ENCODE measurements at regions not wholly inside any gene's neighbourhood (a gene's known extent, or its start where the extent isn't known, plus 50 kb on each side); places are given as distances from the start of the nearest gene placed in this dataset.

GRCh38 chr5:72721844-72722243, 94.6 kb upstream of the TNPO1 start:
- Histone ChIP-seq H3K27ac (ENCODE audit: low read depth, low read length) (no peak overlapping the region), H4K20me1 (ENCODE audit: control insufficient read depth, insufficient read depth, low read depth, low read length) (no peaks in the 10 kb centered on the region), H3K36me3 (ENCODE audit: control insufficient read depth, low read length) (no peaks in the 10 kb centered on the region), H3K9me2 (replicated peaks; ENCODE audit: control insufficient read depth, low read length) (no peaks in the 10 kb centered on the region), H3K4me2 (ENCODE audit: low read length) (no peak overlapping the region), H3K79me2 (ENCODE audit: control insufficient read depth, low read length) (no peaks in the 10 kb centered on the region), H3F3A (ENCODE audit: control insufficient read depth, insufficient read depth) (no peaks in the 10 kb centered on the region), H3K4me3 (ENCODE audit: low read length) (no peak overlapping the region), H3K9me3 (ENCODE audit: control insufficient read depth, insufficient read depth, low read length) (no peaks in the 10 kb centered on the region), H3K27me3 (ENCODE audit: control insufficient read depth, low read length) (no peaks in the 10 kb centered on the region), H3K4me1 (ENCODE audit: control insufficient read depth, low read length) (peaks cover 11% of the 10 kb centered on the region)
- TF ChIP-seq CTCF (IDR thresholded peaks at IDR 0.05; ENCODE audit: low read depth, low read length, poor library complexity, severe bottlenecking) (no peak), EZH2phosphoT487 (IDR thresholded peaks at IDR 0.05; ENCODE audit: borderline replicate concordance, low read length) (no peak)

GRCh38 chr5:72720205-72720604, 96.3 kb upstream of the TNPO1 start:
- Histone ChIP-seq H3K4me1 (ENCODE audit: control insufficient read depth, low read length) (peaks cover 11% of the 10 kb centered on the region), H4K20me1 (ENCODE audit: control insufficient read depth, insufficient read depth, low read depth, low read length) (no peaks in the 10 kb centered on the region), H3K4me2 (ENCODE audit: low read length) (no peak overlapping the region), H3K27me3 (ENCODE audit: control insufficient read depth, low read length) (no peaks in the 10 kb centered on the region), H3K9me3 (ENCODE audit: control insufficient read depth, insufficient read depth, low read length) (no peaks in the 10 kb centered on the region), H3K27ac (ENCODE audit: low read depth, low read length) (no peak overlapping the region), H3K9me2 (replicated peaks; ENCODE audit: control insufficient read depth, low read length) (no peaks in the 10 kb centered on the region), H3K79me2 (ENCODE audit: control insufficient read depth, low read length) (no peaks in the 10 kb centered on the region), H3F3A (ENCODE audit: control insufficient read depth, insufficient read depth) (no peaks in the 10 kb centered on the region), H3K4me3 (ENCODE audit: low read length) (no peak overlapping the region), H3K36me3 (ENCODE audit: control insufficient read depth, low read length) (no peaks in the 10 kb centered on the region)
- TF ChIP-seq CTCF (IDR thresholded peaks at IDR 0.05; ENCODE audit: low read depth, low read length, poor library complexity, severe bottlenecking): no peak
- no peak for TF ChIP-seq EZH2phosphoT487 (IDR thresholded peaks at IDR 0.05; ENCODE audit: borderline replicate concordance, low read length)

GRCh38 chr5:72711351-72711750, 105.1 kb upstream of the TNPO1 start:
- Histone ChIP-seq H3K4me2 (ENCODE audit: low read length) (peak overlapping the region; percentile 72), H3K36me3 (ENCODE audit: control insufficient read depth, low read length) (no peaks in the 10 kb centered on the region), H3K27me3 (ENCODE audit: control insufficient read depth, low read length) (no peaks in the 10 kb centered on the region), H4K20me1 (ENCODE audit: control insufficient read depth, insufficient read depth, low read depth, low read length) (no peaks in the 10 kb centered on the region), H3K79me2 (ENCODE audit: control insufficient read depth, low read length) (no peaks in the 10 kb centered on the region), H3K9me3 (ENCODE audit: control insufficient read depth, insufficient read depth, low read length) (peaks cover 18% of the 10 kb centered on the region), H3K4me3 (ENCODE audit: low read length) (peak overlapping the region; percentile 67), H3F3A (ENCODE audit: control insufficient read depth, insufficient read depth) (peaks cover 15% of the 10 kb centered on the region), H3K4me1 (ENCODE audit: control insufficient read depth, low read length) (peaks cover 40% of the 10 kb centered on the region), H3K27ac (ENCODE audit: low read depth, low read length) (peak overlapping the region; percentile 82), H3K9me2 (replicated peaks; ENCODE audit: control insufficient read depth, low read length) (no peaks in the 10 kb centered on the region)
- TF ChIP-seq CTCF (IDR thresholded peaks at IDR 0.05; ENCODE audit: low read depth, low read length, poor library complexity, severe bottlenecking): no peak
- TF ChIP-seq EZH2phosphoT487 (IDR thresholded peaks at IDR 0.05; ENCODE audit: borderline replicate concordance, low read length): no peak
